Mesothelial cell of epicardium (in vitro differentiated cells): ENCODE measurements at regions not wholly inside any gene's neighbourhood (a gene's known extent, or its start where the extent isn't known, plus 50 kb on each side); places are given as distances from the start of the nearest gene placed in this dataset.

Source experiments
- DNase-seq, 2 experiments: peaks; one replicate each; pipeline ENCODE4 v3.0.0; 2021; ENCODE audit warnings: low spot score in 2 of 2; ENCODE audit not compliant: unreplicated experiment in 2 of 2
- H3K27ac Mint-ChIP-seq: 2 replicates; pipeline ENCODE4 v1.8.0; 2021; ENCODE audit warnings: mixed read lengths
- H3K27me3 Mint-ChIP-seq: 2 replicates; pipeline ENCODE4 v1.8.0; 2021; ENCODE audit warnings: low read depth, mixed read lengths
- H3K36me3 Mint-ChIP-seq: 2 replicates; pipeline ENCODE4 v1.8.0; 2021; ENCODE audit warnings: mixed read lengths
- H3K4me1 Mint-ChIP-seq: 2 replicates; pipeline ENCODE4 v1.8.0; 2021; ENCODE audit warnings: mixed read lengths
- H3K4me3 Mint-ChIP-seq: 2 replicates; pipeline ENCODE4 v1.8.0; 2021; ENCODE audit warnings: mild to moderate bottlenecking, moderate library complexity, mixed read lengths
- H3K9me3 Mint-ChIP-seq: 2 replicates; pipeline ENCODE4 v1.8.0; 2021; ENCODE audit warnings: mixed read lengths
- CTCF ChIP-seq: fragments of 200-600 bp; sonication (generic); IDR thresholded peaks from one replicate; pipeline ENCODE4 v1.5.0; 2021; ENCODE audit warnings: antibody characterized with exemption; ENCODE audit not compliant: unreplicated experiment

- H3K36me3 Mint-ChIP-seq = no peaks in the 10 kb centered on the region
- H3K4me3 Mint-ChIP-seq = no peak overlapping the region
- no peaks in the 10 kb centered on the region for H3K27me3 Mint-ChIP-seq
- H3K9me3 Mint-ChIP-seq = no peaks in the 10 kb centered on the region
- H3K27ac Mint-ChIP-seq = no peak overlapping the region
- TF ChIP-seq CTCF = no peak
- H3K4me1 Mint-ChIP-seq = peaks cover 8% of the 10 kb centered on the region
- DNase-seq = no peak
Observed at GRCh38 chr14:94887591-94887990, 117.7 kb upstream of the GSC start.

DNA sequence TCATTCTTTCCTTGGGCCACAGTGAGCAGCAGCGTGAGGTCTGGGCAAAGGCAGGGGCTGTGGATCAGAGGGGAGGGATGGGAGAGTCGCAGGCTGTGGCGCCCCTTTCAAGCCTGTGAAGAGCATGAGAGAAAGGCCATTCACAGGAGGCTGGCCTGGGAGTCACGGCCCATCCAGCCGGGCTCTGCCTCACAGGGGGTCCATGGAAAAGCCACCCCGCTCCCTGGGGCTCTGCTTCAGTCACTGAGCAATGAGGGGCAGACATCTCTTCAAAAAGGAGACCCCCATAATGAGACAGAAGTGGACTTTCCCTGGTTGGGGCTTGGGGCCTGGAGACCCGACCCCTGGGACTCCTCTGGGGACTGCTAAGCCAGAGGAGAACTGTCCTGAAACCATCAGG, 117.0 kb upstream of the GSC start:
- no peaks in the 10 kb centered on the region for H3K27me3 Mint-ChIP-seq
- peaks cover 8% of the 10 kb centered on the region for H3K4me1 Mint-ChIP-seq
- no peaks in the 10 kb centered on the region for H3K36me3 Mint-ChIP-seq
- DNase-seq = no peak
- no peak overlapping the region for H3K4me3 Mint-ChIP-seq
- peaks cover 5% of the 10 kb centered on the region for H3K9me3 Mint-ChIP-seq
- TF ChIP-seq CTCF = no peak
- H3K27ac Mint-ChIP-seq = no peak overlapping the region

DNA sequence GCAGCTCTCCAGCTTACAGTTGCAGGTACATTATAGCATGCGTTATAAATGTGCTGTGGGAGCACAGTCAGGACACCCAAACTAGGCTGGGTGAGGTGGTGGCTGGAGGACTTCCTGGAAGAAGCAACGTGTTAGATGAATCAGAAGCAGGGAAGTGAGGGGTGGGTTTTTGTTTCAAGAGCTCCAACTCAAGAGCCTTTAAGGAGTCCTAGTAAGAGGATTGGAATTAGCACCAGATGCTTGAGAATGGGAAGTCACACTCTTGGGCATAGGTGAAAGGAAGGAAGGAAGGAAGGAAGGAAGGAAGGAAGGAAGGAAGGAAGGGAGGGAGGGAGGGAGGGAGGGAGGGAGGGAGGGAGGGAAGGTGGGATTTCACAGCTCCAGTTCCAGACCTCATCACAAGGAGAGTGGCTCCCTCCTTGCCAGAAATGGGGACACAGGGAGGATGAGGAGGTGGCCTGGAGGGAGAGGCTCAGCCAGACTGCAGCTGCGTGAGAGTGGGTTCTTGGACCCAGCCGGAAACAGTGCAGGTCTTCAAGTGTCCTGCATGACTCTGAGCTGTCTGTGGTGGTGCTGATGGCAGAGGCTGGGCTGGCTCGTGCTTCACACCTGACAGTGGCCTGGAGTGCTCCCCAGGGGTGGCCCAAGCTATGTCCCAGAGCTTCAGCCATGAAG, 115.7 kb upstream of the GSC start:
- Mint-ChIP-seq H3K9me3 (peaks cover 6% of the 10 kb centered on the region), H3K36me3 (no peaks in the 10 kb centered on the region), H3K27ac (no peak overlapping the region), H3K4me1 (peaks cover 8% of the 10 kb centered on the region), H3K27me3 (no peaks in the 10 kb centered on the region), H3K4me3 (no peak overlapping the region)
- no peak for DNase-seq
- no peak for TF ChIP-seq CTCF

- Mint-ChIP-seq H3K36me3 (no peaks in the 10 kb centered on the region), H3K4me1 (peaks cover 8% of the 10 kb centered on the region), H3K27ac (peak overlapping the region; percentile 23), H3K4me3 (no peak overlapping the region), H3K9me3 (peaks cover 6% of the 10 kb centered on the region), H3K27me3 (no peaks in the 10 kb centered on the region)
- no peak for TF ChIP-seq CTCF
- DNase-seq = no peak
Observed at GRCh38 chr14:94884616-94885230, 114.8 kb upstream of the GSC start.

DNA sequence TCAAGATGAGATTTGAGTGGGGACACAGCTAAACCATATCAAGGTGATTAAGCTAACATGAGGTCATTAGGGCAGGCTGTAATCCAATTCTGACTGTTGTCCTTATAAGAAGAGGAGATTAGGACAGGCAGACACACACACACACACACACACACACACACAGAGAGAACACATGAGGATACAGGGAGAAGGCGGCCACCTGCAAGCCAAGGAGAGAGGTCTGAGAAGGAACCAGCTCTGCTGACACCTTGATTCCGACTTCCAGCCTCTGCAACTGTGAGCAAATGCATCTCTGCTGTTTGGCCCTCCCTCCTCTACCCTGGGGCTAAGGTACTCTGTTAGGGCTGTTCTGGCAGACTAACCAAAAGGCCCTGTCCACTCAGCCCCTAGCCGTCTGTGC, 112.5 kb upstream of the GSC start:
- no peak for TF ChIP-seq CTCF
- Mint-ChIP-seq H3K9me3 (peaks cover 6% of the 10 kb centered on the region), H3K4me3 (no peak overlapping the region), H3K36me3 (no peaks in the 10 kb centered on the region), H3K27ac (no peak overlapping the region), H3K4me1 (peaks cover 8% of the 10 kb centered on the region), H3K27me3 (peaks cover 3% of the 10 kb centered on the region)
- no peak for DNase-seq
